Peyer's patch (tissue), 4 donors: ENCODE measurements at regions not wholly inside any gene's neighbourhood (a gene's known extent, or its start where the extent isn't known, plus 50 kb on each side); places are given as distances from the start of the nearest gene placed in this dataset.

Source experiments
- POLR2A ChIP-seq, 2 donors: fragments of 450-650 bp; IDR thresholded peaks; one replicate each; pipeline ENCODE4 v1.5.1; 2017; ENCODE audit warnings: antibody characterized with exemption in 2 of 2, mild to moderate bottlenecking in 2 of 2, moderate library complexity in 2 of 2
- TF ChIP-seq, protein P1 (sequence below), 6 experiments: fragments of 450-650 bp in 4 of 6; fragments of 200-600 bp in 2 of 6; sonication (generic) in 1 of 6; IDR thresholded peaks; one replicate each; pipeline ENCODE4 v1.5.1; 2017 to 2019; ENCODE audit warnings: antibody characterized with exemption in 6 of 6, mild to moderate bottlenecking in 3 of 6, moderate library complexity in 1 of 6

DNA sequence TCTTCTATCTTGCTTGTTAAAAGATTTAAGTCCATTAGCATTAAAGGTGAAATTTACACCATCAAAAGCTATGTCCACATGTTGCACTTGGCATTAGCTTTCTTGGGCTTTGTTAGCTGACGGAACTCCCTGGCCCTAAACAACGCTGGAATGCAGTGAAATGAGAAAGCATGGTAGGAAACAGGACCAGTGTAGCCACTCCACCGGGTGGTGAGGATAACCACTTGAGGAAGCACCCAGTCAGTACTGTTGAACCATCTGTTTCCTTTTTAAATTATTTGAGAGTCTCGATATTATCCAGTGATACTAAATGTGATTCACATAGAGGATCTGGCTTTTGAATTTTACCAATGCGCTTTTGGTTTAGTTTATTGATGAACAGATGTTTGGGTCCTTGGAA is 374.9 kb upstream of the NOX3 start:
- TF ChIP-seq, protein P1, sequence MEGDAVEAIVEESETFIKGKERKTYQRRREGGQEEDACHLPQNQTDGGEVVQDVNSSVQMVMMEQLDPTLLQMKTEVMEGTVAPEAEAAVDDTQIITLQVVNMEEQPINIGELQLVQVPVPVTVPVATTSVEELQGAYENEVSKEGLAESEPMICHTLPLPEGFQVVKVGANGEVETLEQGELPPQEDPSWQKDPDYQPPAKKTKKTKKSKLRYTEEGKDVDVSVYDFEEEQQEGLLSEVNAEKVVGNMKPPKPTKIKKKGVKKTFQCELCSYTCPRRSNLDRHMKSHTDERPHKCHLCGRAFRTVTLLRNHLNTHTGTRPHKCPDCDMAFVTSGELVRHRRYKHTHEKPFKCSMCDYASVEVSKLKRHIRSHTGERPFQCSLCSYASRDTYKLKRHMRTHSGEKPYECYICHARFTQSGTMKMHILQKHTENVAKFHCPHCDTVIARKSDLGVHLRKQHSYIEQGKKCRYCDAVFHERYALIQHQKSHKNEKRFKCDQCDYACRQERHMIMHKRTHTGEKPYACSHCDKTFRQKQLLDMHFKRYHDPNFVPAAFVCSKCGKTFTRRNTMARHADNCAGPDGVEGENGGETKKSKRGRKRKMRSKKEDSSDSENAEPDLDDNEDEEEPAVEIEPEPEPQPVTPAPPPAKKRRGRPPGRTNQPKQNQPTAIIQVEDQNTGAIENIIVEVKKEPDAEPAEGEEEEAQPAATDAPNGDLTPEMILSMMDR (IDR thresholded peaks at IDR 0.05), result no peak
- TF ChIP-seq POLR2A (IDR thresholded peaks at IDR 0.05), result no peak
